Lower lobe of right lung (tissue), 2 donors: ENCODE measurements at regions not wholly inside any gene's neighbourhood (a gene's known extent, or its start where the extent isn't known, plus 50 kb on each side); places are given as distances from the start of the nearest gene placed in this dataset.

Experiments used
- ATAC-seq, 2 donors: fragments of 200-7000 bp; cut with Tn5 transposase; one replicate each; pipeline ENCODE4 v1.9.1; 2020 to 2022; ENCODE audit warnings: mild to moderate bottlenecking in 2 of 2, moderate library complexity in 2 of 2
- DNase-seq: peaks from one replicate; pipeline ENCODE4 v3.0.0-alpha.2; 2020
- H3K27ac ChIP-seq: fragments of 200-600 bp; one replicate; pipeline ENCODE4 v1.8.0; 2022
- H3K27me3 ChIP-seq: fragments of 200-600 bp; one replicate; pipeline ENCODE4 v1.8.0; 2022; ENCODE audit warnings: low read depth
- H3K36me3 ChIP-seq: fragments of 200-600 bp; one replicate; pipeline ENCODE4 v1.8.0; 2022; ENCODE audit warnings: mild to moderate bottlenecking
- H3K4me1 ChIP-seq: fragments of 200-600 bp; one replicate; pipeline ENCODE4 v1.8.0; 2022
- H3K4me3 ChIP-seq: fragments of 200-600 bp; one replicate; pipeline ENCODE4 v1.8.0; 2022; ENCODE audit warnings: mild to moderate bottlenecking
- H3K9me3 ChIP-seq: fragments of 200-600 bp; one replicate; pipeline ENCODE4 v1.8.0; 2022
- intact Hi-C: fragments of 100-400 bp; cut with DNase I; formaldehyde crosslinking; loops from one replicate; pipeline ENCODE4 v1.11.0; 2022
- TF ChIP-seq, protein P1 (sequence below): fragments of 200-600 bp; IDR thresholded peaks from one replicate; pipeline ENCODE4 v1.8.0; 2022; ENCODE audit warnings: antibody characterized with exemption, mild to moderate bottlenecking
- donor health status: DM: no; HTN: yes; CAD: no; lungs with severe emphysema.

DNA sequence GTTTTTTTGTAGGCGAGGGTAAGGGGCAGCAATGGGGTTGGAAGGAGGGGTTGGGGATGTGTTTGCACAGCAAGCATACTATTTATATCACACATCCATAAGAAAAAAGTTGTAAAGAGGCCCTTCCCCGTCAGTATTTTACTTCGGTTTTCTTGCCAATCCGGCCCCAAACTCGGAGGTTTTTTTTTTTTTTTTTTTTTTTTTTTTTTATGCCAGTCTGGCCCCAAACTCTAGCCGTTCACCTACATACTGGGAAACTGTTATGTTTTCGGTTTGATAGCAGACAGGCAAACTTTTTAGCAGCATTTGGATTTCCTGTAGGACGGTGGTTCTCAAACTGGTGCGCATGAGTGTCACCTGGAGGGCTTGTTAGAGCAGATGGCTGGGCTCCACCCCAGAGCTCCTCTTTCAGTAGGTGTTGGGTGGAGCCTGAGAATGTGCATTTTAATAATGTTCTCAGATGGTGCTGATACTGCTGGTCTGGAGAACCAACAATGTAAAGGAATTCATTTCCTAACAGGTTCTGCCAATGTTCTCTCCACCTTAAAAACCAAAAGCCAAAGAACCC is 76.5 kb upstream of the ZBED5 start:
- Histone ChIP-seq H3K4me1 (peaks cover 29% of the 10 kb centered on the region), H3K27ac (peak overlapping the region; percentile 76), H3K9me3 (no peaks in the 10 kb centered on the region), H3K27me3 (no peaks in the 10 kb centered on the region), H3K36me3 (no peaks in the 10 kb centered on the region), H3K4me3 (peak overlapping the region; percentile 54)
- intact Hi-C loops: loop anchor here (10.0 kb wide), 1 partner anchor 80 kb away; no protein-coding TSS in a partner anchor
- TF ChIP-seq, protein P1, sequence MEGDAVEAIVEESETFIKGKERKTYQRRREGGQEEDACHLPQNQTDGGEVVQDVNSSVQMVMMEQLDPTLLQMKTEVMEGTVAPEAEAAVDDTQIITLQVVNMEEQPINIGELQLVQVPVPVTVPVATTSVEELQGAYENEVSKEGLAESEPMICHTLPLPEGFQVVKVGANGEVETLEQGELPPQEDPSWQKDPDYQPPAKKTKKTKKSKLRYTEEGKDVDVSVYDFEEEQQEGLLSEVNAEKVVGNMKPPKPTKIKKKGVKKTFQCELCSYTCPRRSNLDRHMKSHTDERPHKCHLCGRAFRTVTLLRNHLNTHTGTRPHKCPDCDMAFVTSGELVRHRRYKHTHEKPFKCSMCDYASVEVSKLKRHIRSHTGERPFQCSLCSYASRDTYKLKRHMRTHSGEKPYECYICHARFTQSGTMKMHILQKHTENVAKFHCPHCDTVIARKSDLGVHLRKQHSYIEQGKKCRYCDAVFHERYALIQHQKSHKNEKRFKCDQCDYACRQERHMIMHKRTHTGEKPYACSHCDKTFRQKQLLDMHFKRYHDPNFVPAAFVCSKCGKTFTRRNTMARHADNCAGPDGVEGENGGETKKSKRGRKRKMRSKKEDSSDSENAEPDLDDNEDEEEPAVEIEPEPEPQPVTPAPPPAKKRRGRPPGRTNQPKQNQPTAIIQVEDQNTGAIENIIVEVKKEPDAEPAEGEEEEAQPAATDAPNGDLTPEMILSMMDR: no peak
- ATAC-seq (peak in 1 of 2 donors; percentile 15), DNase-seq (no peak)

DNA sequence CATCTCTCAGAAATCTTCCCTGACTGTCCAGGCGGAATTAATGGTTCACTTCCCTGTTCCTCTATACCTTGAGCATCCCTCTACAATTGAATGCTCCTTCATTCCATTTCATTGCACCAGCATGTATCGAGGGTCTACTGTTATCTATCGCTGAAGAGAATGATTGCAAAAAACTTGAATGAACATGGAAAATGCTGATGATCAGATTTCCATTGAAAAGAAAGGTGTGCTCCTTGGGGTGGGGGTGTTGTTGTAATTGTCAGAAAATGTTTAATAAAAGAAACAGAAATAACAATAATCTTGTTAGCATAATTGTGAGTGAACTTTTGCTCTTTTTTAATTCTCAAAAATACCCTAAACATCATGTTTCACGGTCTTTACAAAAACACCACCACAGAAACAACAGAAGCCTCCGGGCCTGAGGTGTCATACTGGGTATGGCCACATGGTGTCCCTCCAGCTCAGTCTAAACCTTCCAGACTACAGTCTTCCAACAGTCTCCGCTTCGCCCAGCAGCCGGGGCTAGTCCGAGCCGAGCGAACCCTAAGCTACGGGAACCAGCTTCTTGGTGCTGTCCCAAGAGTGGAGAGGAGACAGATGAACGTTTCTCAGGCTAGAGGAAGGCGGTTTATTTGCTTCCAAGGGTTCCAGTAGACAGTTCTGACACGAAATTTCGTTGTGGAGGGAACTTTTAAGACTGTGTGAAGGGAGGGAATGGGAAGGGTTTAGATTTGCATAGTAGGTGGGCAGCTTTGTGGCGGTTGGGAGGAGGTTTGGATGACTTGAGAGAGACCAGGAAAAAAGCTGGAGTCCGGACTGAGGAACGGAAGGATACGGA is 75.8 kb upstream of the ZBED5 start:
- peaks cover 29% of the 10 kb centered on the region for H3K4me1 ChIP-seq
- H3K27ac ChIP-seq: peak overlapping the region; percentile 76
- TF ChIP-seq, protein P1: peak; percentile 93
- no peaks in the 10 kb centered on the region for H3K27me3 ChIP-seq
- intact Hi-C loops: loop anchor here (10.0 kb wide), 1 partner anchor 81 kb away; no protein-coding TSS in a partner anchor
- H3K9me3 ChIP-seq: no peaks in the 10 kb centered on the region
- H3K4me3 ChIP-seq: peak overlapping the region; percentile 54
- ATAC-seq (peak; percentile 89 to 93), DNase-seq (peak; percentile 91)
- H3K36me3 ChIP-seq: no peaks in the 10 kb centered on the region

DNA sequence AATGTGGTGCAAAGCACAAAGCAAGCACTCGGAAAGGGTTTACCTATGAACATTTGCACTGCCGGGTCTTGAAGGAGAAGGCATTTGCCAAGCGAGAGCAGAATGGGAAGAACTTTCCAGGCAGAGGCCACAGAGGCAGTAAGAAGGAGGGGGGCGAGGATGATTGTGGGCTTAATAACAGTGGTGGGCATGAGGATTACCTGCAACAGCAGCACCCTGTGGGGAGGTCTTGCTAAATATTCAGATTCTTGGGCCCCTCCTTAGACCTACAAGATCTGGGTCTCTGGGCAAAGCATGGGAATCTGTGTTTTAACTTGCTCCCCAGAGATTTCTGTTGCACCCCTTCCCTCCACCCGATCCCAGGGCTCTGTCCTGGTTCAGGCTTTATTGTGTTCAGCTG is 75.1 kb upstream of the ZBED5 start:
- Histone ChIP-seq H3K9me3 (no peaks in the 10 kb centered on the region), H3K4me1 (peaks cover 31% of the 10 kb centered on the region), H3K27me3 (no peaks in the 10 kb centered on the region), H3K36me3 (no peaks in the 10 kb centered on the region), H3K27ac (no peak overlapping the region), H3K4me3 (no peak overlapping the region)
- DNase-seq (no peak), ATAC-seq (no peak)
- TF ChIP-seq, protein P1: no peak
- intact Hi-C loops: loop anchor here (10.0 kb wide), 1 partner anchor 82 kb away; no protein-coding TSS in a partner anchor

DNA sequence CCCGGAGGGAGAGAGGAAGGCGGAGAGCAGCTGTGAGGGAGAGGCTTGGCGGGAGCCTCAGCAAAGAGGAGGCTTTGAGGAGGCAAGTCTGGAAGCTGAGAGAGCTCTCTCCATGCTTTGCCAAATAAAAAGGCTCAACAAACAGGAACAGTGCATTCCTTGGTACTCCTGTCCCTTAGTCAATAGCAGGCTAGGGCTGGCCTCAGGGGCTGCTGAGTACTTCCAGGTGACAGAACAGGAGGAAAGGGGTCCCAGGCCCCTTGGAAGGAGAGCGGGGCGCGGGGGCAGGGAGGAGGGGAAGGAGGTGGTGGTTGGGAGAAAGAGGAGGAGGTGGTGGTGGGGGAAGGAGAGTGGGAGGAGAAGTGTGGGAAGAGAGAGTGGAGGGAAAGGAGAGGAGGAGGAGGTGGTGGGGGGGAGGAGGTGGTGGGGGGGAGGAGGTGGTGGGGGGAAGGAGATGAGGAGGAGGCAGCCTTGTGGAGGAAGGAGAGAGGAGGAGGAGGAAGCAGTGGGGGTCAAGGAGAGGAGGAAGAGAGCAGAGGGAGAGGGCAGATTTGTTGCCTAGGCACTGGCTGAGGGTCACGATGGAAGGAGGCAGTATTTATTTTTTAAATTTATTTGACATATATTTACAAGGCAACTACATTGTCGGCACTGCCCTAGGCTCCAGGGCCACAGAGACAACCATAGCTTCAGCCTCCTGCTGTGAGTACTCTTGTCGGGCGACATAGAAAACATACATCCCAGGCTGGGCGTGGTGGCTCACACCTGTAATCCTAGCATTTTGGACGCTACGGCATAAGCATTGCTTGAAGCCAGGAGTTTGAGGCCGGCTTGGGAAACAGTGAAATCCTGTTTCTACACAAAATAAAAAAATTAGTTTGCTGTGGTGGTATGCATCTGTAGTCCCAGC is 74.2 kb upstream of the ZBED5 start:
- Histone ChIP-seq H3K36me3 (no peaks in the 10 kb centered on the region), H3K27me3 (no peaks in the 10 kb centered on the region), H3K27ac (peak overlapping the region; percentile 94), H3K9me3 (no peaks in the 10 kb centered on the region), H3K4me3 (peak overlapping the region; percentile 76), H3K4me1 (peaks cover 41% of the 10 kb centered on the region)
- DNase-seq (peak; percentile 54), ATAC-seq (peak; percentile 58 to 62)
- intact Hi-C loops: loop anchor here (10.0 kb wide), 1 partner anchor 83 kb away; no protein-coding TSS in a partner anchor
- TF ChIP-seq, protein P1: no peak
